Stimulated activated CD8-positive, alpha-beta memory T cell treated with anti-CD3 and anti-CD28 coated beads, Interleukin-2, amount 100 ng/mL, for 1 hour (primary cell): ENCODE measurements at regions not wholly inside any gene's neighbourhood (a gene's known extent, or its start where the extent isn't known, plus 50 kb on each side); places are given as distances from the start of the nearest gene placed in this dataset.

Experiments used
- DNase-seq, 2 donors: peaks; one replicate each; pipeline ENCODE4 v3.0.0-alpha.2; 2020; ENCODE audit warnings: low read depth in 2 of 2

- DNase-seq = no peak
Observed at GRCh38 chr4:58553679-58554078, 1443.5 kb upstream of the IGFBP7 start.

DNA sequence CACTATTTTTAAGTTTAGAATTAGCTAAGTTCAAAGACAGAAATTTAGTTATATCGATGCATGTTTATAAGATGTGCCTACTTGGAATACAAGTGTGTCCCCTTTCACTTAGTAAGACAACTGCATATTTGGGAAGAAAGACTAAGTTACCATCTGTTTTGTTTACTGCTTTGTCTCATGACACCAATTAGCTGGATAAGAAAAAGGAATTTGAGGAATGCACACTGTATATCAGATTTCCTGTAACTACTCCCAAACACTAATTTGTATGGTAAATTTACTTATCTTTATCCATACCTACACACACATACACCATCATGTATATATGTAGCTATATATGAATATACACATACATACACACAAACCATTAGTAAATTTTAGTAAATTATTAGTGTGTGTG lies 1442.8 kb upstream of the IGFBP7 start:
- DNase-seq = no peak

GRCh38 chr4:58551676-58552075 lies 1441.5 kb upstream of the IGFBP7 start:
- no peak for DNase-seq

DNA sequence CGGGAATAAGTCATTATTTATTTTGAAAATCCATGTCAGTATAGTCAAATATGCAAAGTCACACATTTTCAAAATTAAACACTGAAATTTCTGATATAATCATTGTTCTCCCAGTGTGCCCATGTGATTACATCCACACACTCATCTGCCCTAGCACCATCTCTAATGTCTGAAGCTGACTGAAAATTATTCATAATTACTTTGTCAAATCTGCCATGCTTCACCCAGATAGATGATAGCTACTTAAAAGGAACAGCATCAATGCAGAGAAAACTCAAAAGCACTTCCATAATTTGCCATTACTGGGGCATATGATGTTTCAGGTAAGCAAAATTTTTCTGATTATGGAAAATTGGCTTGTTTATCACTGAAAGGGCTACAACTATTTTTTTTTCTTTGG lies 1433.3 kb upstream of the IGFBP7 start:
- no peak for DNase-seq

- no peak for DNase-seq
Observed at GRCh38 chr4:58541926-58542325, 1431.7 kb upstream of the IGFBP7 start.

DNA sequence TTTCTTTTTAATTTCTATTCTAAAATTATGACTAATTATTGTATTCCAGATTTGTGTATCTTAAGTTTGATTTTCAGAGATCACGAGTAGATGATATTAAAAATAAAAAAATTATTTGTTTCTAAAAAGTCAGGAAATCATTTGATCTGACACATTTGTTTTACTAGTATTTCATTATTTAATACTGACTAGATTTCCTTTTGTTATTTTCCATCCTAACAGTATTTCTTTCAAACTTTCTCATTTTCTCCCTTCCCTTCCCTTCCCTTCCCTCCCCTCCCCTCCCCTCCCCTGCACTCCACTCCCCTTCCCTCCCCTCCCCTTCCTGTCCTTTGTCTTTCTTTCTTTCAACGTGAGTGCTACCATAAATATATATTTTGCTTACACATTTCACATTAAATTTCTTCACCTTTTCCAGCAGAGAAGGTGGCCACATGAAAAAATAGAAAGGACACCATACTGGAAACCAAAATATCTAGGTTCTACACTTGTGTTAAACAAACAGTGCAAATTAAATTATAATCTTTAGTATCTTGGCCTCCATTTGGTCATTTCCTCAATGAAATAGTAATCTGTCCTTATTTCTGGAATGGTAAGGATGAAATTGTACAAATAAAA lies 1412.7 kb upstream of the IGFBP7 start:
- no peak for DNase-seq

GRCh38 chr4:58515226-58515625 lies 1405.0 kb upstream of the IGFBP7 start:
- DNase-seq = no peak

DNA sequence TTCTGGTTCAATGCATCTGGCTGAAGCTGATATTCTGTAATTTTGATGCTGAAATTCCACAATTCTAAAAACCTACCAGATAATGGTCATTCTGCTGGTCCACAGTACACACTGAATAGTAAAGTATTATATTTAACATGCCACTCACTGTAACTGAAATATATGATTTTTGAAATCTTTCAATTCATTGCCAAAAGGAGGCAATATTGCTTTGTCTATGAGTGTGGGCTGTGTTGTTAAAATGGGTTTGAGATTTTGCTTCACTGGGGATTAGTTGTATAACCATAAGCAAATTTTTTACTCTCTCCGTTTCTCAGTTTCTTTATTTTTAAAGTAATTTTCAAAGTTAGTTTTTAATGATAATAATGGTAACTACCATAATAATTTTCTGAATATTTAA lies 1404.1 kb upstream of the IGFBP7 start:
- DNase-seq = no peak

- no peak for DNase-seq
Observed at GRCh38 chr4:58510652-58511051, 1400.5 kb upstream of the IGFBP7 start.

DNA sequence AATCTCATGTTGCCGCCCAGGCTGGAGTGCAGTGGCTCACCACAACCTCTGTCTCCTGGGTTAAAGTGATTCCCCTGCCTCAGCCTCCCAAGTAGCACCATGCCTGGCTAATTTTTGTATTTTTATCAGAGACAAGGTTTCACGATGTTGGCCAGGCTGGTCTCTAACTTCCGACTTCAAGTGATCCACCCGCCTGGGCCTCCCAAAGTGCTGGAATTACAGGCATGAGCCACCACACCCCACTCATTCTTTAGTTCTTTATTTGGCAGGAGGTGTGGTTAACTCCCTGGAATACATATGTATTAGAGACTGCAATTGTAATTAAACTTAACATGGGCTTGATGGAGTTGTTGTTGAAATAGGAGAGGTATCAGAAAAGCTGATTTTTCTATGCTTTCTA lies 1396.9 kb upstream of the IGFBP7 start:
- no peak for DNase-seq

DNA sequence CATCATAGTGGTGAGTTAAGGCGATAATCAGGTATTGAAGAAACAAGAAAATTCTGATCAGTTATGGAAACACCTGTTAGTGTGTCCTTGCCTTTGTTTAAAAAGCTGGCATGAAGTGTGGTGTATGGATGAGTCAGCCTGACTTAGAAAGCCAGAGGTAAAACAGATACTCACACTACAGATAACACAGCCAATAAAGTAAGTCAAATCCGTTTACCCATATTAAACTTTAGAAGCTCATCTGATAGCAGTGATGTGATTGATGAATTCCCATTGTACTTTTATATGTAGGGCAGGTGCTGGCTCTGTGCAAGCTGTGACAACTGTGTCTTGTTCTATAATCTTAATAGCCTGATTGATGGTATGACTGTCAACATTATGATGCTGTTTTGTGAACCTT lies 1392.7 kb upstream of the IGFBP7 start:
- no peak for DNase-seq

DNA sequence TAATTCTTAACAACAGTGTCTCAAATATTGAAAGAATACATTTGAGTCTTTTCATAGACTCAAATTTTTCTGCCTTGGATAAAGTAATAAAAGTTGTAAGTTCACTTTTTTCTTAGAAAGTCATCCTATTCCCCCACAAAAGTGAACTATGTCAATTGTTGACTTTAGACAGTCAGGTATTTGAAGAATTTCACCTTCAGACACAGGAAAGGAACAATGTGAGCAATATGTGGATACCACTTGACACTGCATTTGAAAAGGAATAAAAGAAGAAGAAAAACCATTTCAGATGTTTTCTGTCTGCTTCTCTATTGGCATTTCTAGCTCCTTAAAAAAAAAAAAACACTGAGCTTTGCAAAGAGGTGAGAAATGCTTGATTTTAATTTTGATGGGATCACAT lies 1389.0 kb upstream of the IGFBP7 start:
- no peak for DNase-seq

DNA sequence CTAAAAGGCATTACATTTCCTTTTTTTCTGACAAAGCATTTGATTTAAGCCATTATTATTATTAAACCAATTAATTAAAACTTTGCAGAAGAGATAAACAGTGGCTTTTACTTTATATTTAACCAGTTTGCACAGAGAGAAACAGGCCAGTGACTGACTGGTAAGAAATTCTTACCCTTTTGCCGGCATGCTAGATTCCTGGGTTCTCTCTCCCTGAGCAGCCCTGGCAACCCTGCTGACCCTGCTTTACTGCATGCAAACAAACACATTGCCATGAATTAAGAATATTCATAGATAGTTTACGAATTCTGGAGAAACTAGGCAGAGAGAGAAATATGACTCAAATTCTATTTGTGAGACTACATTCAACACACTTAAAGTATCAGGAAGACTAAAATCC lies 1381.4 kb upstream of the IGFBP7 start:
- no peak for DNase-seq

- no peak for DNase-seq
Observed at GRCh38 chr4:58477950-58478349, 1367.8 kb upstream of the IGFBP7 start.

DNA sequence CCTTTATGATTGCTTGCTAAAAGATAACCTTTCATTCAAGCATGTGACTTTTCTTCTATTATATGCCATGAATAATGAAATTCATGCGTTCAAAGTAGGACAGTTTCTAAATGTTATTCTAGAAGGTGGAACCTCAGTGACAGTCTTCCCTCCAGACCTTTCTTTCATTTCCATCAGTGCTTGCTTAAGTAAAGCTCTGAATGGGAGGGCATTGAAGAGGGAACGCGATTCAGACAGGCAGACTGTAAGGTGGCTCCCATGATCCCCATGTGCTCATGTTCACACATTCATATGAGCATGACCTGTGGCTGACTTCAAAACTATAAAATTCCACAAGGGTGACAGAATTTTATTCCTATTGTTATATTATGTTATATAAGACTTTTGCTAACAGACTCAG lies 1367.3 kb upstream of the IGFBP7 start:
- DNase-seq = no peak

DNA sequence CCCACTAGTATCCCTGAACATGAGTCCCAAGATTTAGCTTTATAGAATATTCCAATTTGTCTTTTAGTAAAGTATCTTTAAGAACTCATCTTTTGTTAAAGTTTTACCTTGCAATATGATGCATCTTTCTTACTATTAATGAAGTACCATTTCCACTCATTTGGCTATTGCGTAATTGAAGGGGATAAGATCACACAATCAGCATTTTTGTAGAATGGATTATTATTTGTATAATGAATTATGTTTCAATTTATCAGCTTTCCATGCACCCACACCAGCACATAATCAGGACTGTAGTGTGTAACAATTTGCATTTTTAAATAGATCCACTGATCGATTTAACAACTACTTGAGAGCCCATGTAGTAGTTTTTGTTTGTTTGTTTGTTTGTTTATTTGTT lies 1364.9 kb upstream of the IGFBP7 start:
- no peak for DNase-seq

DNA sequence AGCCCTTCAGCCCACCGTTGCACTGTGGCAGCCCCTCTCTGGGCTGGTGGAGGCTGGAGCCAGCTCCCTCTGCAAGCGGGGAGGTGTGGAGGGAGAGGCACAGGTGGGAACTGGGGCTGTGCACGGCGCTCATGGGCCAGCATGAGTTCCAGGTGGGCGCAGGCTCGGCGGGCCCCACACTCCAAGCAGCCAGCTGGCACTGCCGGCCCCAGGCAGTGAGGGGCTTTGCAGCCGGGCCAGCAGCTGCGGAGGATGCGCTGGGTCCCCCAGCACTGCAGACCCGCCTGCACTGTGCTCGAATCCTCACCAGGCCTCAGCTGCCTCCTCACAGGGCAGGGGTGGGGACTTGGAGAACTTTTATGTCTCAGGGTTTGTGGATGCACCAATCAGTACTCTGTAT lies 1354.8 kb upstream of the IGFBP7 start:
- DNase-seq = no peak

GRCh38 chr4:58456727-58457384 lies 1346.7 kb upstream of the IGFBP7 start:
- DNase-seq = no peak

- DNase-seq = no peak
Observed at GRCh38 chr4:58453956-58454355, 1343.8 kb upstream of the IGFBP7 start.

DNA sequence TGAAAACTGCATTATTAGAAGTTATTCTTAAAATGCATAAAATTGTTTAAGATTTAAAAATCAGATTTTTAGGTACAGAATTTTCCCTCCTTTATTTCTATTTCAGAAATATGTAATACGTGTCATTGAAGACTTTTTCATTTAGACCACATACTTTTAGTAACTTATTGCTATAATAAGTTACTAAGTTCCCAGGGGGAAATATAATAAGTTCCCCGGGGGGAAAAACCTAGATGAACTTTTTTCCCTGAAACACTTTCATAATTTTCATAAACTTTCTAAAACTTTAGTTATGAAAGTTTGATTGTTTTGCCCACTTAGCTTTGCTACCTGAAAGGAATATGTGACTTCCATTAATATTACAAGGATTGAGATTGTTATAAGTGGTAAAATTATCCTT lies 1341.5 kb upstream of the IGFBP7 start:
- no peak for DNase-seq

DNA sequence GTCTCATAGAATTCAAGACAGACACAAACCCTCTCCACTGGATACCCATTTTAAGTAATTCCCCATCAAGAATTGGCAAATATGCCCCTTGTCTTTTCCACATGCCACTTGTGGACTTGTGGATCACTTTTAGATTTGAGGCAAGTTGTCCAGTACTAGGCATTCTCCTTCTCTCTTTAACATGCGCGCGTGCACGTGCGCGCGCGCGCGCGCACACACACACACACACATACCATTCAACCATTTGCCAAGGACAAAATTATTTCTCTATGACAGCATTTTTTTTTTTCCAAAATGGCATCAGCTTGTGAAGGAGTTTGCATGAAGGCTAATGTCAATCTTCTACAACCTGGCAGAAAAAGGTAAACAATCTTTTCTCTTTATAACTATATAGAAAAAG lies 1325.7 kb upstream of the IGFBP7 start:
- DNase-seq = no peak

GRCh38 chr4:58413849-58414248 lies 1303.7 kb upstream of the IGFBP7 start:
- no peak for DNase-seq

DNA sequence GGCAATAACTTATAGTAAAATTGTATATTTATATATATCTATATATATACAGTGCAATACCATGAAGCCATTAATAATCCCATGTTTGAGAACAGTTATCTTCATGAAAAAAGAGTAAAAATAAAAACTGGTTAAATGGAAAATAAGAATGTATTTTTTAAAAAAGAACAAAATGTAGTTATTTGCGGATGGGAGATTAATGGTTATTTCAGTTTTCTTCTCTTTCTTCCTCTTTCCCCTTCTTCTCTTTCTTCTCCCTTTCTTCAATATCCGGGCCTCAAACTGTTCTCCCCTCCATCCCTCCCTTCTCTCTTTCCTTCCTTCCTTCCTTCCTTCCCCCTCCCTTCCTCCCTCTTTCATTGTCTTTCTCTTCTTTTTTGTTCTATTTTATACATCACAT lies 1301.7 kb upstream of the IGFBP7 start:
- DNase-seq = no peak

DNA sequence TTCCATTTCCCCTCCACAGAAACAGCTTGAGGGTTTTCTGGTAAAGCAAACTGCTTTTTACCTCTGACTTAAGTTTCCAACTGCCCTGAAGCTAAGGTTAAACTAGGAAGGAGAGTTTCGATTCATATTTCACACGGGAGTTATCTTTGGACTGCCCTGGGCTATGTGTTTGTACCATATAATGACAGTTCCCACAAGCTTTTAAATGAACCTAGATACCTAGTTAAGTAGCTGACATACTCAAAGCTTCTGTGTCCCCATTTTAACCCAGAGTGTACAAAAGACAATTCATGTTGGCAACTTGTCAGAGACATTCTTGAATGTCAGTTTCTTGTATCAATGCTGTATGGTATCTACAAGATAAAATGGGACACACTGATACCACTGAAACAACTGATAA lies 1296.6 kb upstream of the IGFBP7 start:
- no peak for DNase-seq
